ENCODE measurements at regions not wholly inside any gene's neighbourhood (a gene's known extent, or its start where the extent isn't known, plus 50 kb on each side); places are given as distances from the start of the nearest gene placed in this dataset.
"Not testable (repeated sequence)": the region's sequence is repeated elsewhere in the genome, so short reads cannot be mapped to it uniquely, and the experiment has no call there.

GRCh38 chr10:48102410-48103146 lies 103.0 kb upstream of the FAM25C start:
- DNase-seq (ENCODE audit: low spot score), result not testable (repeated sequence)

GRCh38 chr10:48098854-48099253 lies 99.3 kb upstream of the FAM25C start:
- peak; percentile 0 for DNase-seq (ENCODE audit: low spot score)

GRCh38 chr10:48090706-48091105 lies 91.1 kb upstream of the FAM25C start:
- DNase-seq (ENCODE audit: low spot score), result not testable (repeated sequence)

GRCh38 chr10:48088087-48088486 lies 88.5 kb upstream of the FAM25C start:
- DNase-seq (ENCODE audit: low spot score), result not testable (repeated sequence)

- not testable (repeated sequence) for DNase-seq (ENCODE audit: low spot score)
Observed at GRCh38 chr10:48084446-48084845, 84.9 kb upstream of the FAM25C start.

- not testable (repeated sequence) for DNase-seq (ENCODE audit: low spot score)
Observed at GRCh38 chr10:48071228-48071627, 71.6 kb upstream of the FAM25C start.

- DNase-seq (ENCODE audit: low spot score), result not testable (repeated sequence)
Observed at GRCh38 chr10:48063944-48064625, 64.5 kb upstream of the FAM25C start.

GRCh38 chr10:48055395-48055794 lies 55.8 kb upstream of the FAM25C start:
- not testable (repeated sequence) for DNase-seq (ENCODE audit: low spot score)
